ENCODE measurements at regions not wholly inside any gene's neighbourhood (a gene's known extent, or its start where the extent isn't known, plus 50 kb on each side); places are given as distances from the start of the nearest gene placed in this dataset.
"Not testable (repeated sequence)": the region's sequence is repeated elsewhere in the genome, so short reads cannot be mapped to it uniquely, and the experiment has no call there.

- DNase-seq = no peak
- peaks cover 18% of the 10 kb centered on the region for H3K9me3 Mint-ChIP-seq
- no peak overlapping the region for H3K27ac Mint-ChIP-seq
- peaks cover 6% of the 10 kb centered on the region for H3K27me3 Mint-ChIP-seq (ENCODE audit: low read depth, poor library complexity)
- TF ChIP-seq, protein P1, sequence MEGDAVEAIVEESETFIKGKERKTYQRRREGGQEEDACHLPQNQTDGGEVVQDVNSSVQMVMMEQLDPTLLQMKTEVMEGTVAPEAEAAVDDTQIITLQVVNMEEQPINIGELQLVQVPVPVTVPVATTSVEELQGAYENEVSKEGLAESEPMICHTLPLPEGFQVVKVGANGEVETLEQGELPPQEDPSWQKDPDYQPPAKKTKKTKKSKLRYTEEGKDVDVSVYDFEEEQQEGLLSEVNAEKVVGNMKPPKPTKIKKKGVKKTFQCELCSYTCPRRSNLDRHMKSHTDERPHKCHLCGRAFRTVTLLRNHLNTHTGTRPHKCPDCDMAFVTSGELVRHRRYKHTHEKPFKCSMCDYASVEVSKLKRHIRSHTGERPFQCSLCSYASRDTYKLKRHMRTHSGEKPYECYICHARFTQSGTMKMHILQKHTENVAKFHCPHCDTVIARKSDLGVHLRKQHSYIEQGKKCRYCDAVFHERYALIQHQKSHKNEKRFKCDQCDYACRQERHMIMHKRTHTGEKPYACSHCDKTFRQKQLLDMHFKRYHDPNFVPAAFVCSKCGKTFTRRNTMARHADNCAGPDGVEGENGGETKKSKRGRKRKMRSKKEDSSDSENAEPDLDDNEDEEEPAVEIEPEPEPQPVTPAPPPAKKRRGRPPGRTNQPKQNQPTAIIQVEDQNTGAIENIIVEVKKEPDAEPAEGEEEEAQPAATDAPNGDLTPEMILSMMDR (IDR thresholded peaks at IDR 0.05) = no peak
- peaks cover 4% of the 10 kb centered on the region for H3K36me3 Mint-ChIP-seq (ENCODE audit: low read depth)
- H3K4me1 Mint-ChIP-seq = no peaks in the 10 kb centered on the region
- H3K4me3 Mint-ChIP-seq = no peak overlapping the region
These were observed 114.4 kb downstream of the PCSK1 start for GRCh38 chr5:96318569-96319110.

GRCh38 chr5:96317945-96318344 lies 115.1 kb downstream of the PCSK1 start:
- TF ChIP-seq, protein P1 (IDR thresholded peaks at IDR 0.05) = no peak
- no peaks in the 10 kb centered on the region for H3K4me1 Mint-ChIP-seq
- H3K4me3 Mint-ChIP-seq = no peak overlapping the region
- peaks cover 17% of the 10 kb centered on the region for H3K9me3 Mint-ChIP-seq
- H3K27ac Mint-ChIP-seq = no peak overlapping the region
- peaks cover 4% of the 10 kb centered on the region for H3K27me3 Mint-ChIP-seq (ENCODE audit: low read depth, poor library complexity)
- DNase-seq = no peak
- H3K36me3 Mint-ChIP-seq (ENCODE audit: low read depth) = peaks cover 4% of the 10 kb centered on the region

DNA sequence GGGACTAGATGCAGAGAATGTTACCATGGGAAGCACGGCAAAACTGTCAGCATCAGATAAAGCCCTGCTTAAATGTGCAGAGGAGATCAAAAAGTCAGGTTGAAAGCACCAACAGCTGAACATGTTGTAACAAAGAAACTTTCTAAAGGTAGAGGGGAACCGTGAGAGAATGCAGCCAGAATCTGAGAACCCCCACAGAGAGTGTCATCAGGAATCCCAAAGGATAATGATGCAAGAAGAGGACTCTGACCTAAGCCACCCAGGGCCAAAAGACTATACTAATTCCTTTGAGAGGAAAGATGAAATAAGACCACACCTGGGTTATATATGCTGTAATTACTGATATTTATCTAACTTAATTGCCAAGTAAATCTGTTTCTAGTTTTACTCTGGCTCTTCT lies 116.6 kb downstream of the PCSK1 start:
- no peak overlapping the region for H3K27ac Mint-ChIP-seq

GRCh38 chr5:96316017-96316416 lies 117.0 kb downstream of the PCSK1 start:
- Mint-ChIP-seq H3K9me3 (peaks cover 21% of the 10 kb centered on the region), H3K27me3 (ENCODE audit: low read depth, poor library complexity) (no peaks in the 10 kb centered on the region), H3K36me3 (ENCODE audit: low read depth) (peaks cover 18% of the 10 kb centered on the region), H3K4me3 (no peak overlapping the region), H3K27ac (no peak overlapping the region), H3K4me1 (no peaks in the 10 kb centered on the region)
- no peak for DNase-seq
- TF ChIP-seq, protein P1 (IDR thresholded peaks at IDR 0.05) = no peak

More for the DNA sequence above, 116.6 kb downstream of the PCSK1 start:
- Mint-ChIP-seq H3K27me3 (ENCODE audit: low read depth, poor library complexity) (no peaks in the 10 kb centered on the region), H3K36me3 (ENCODE audit: low read depth) (peaks cover 14% of the 10 kb centered on the region), H3K4me1 (no peaks in the 10 kb centered on the region), H3K9me3 (peaks cover 17% of the 10 kb centered on the region), H3K4me3 (no peak overlapping the region)
- DNase-seq = no peak
- TF ChIP-seq, protein P1 (IDR thresholded peaks at IDR 0.05) = no peak

GRCh38 chr5:96315431-96315830 lies 117.6 kb downstream of the PCSK1 start:
- H3K27ac Mint-ChIP-seq = no peak overlapping the region
- TF ChIP-seq, protein P1 (IDR thresholded peaks at IDR 0.05) = no peak
- no peaks in the 10 kb centered on the region for H3K4me1 Mint-ChIP-seq
- peaks cover 27% of the 10 kb centered on the region for H3K9me3 Mint-ChIP-seq
- DNase-seq = no peak
- H3K4me3 Mint-ChIP-seq = no peak overlapping the region
- peaks cover 24% of the 10 kb centered on the region for H3K36me3 Mint-ChIP-seq (ENCODE audit: low read depth)
- no peaks in the 10 kb centered on the region for H3K27me3 Mint-ChIP-seq (ENCODE audit: low read depth, poor library complexity)

GRCh38 chr5:96312383-96312782 lies 120.7 kb downstream of the PCSK1 start:
- no peaks in the 10 kb centered on the region for H3K27me3 Mint-ChIP-seq (ENCODE audit: low read depth, poor library complexity)
- H3K27ac Mint-ChIP-seq = no peak overlapping the region
- no peak for DNase-seq
- H3K4me3 Mint-ChIP-seq = no peak overlapping the region
- H3K9me3 Mint-ChIP-seq = peaks cover 43% of the 10 kb centered on the region
- H3K4me1 Mint-ChIP-seq = no peaks in the 10 kb centered on the region
- TF ChIP-seq, protein P1 (IDR thresholded peaks at IDR 0.05) = no peak
- H3K36me3 Mint-ChIP-seq (ENCODE audit: low read depth) = peaks cover 36% of the 10 kb centered on the region

GRCh38 chr5:96307047-96307446 lies 126.0 kb downstream of the PCSK1 start:
- not testable (repeated sequence) for H3K4me3 Mint-ChIP-seq; H3K27me3 Mint-ChIP-seq (ENCODE audit: low read depth, poor library complexity); DNase-seq; H3K4me1 Mint-ChIP-seq; H3K27ac Mint-ChIP-seq
- Mint-ChIP-seq H3K9me3 (peaks cover 86% of the 10 kb centered on the region), H3K36me3 (ENCODE audit: low read depth) (peaks cover 40% of the 10 kb centered on the region)
